GM23338 (cell line): ENCODE measurements at regions not wholly inside any gene's neighbourhood (a gene's known extent, or its start where the extent isn't known, plus 50 kb on each side); places are given as distances from the start of the nearest gene placed in this dataset.

Source experiments
- CREB1 ChIP-seq: fragments of 250-450 bp; sonication (Bioruptor Pico); IDR thresholded peaks from 2 replicates; pipeline ENCODE4 v1.5.0; 2020; ENCODE audit warnings: low read depth, mild to moderate bottlenecking, moderate library complexity
- CTCF ChIP-seq, 2 experiments: fragments of 200-600 bp in 1 of 2; sonication (generic) in 1 of 2; conservative IDR thresholded peaks; 2 replicates each; pipeline versions ENCODE4 v1.5.1 to v1.6.1; 2016 to 2017; ENCODE audit warnings: antibody characterized with exemption in 2 of 2, low read depth in 2 of 2, mild to moderate bottlenecking in 2 of 2, moderate library complexity in 1 of 2
- EZH2phosphoT487 ChIP-seq: fragments of 200-600 bp; sonication (generic); IDR thresholded peaks from one replicate; pipeline ENCODE4 v1.8.1; 2018; ENCODE audit warnings: antibody characterized with exemption; ENCODE audit not compliant: unreplicated experiment
- POLR2AphosphoS5 ChIP-seq: IDR thresholded peaks from 2 replicates; pipeline ENCODE4 v1.6.1; 2016; ENCODE audit warnings: antibody characterized with exemption, low read depth
- TF ChIP-seq, protein P1 (sequence below): IDR thresholded peaks from one replicate; pipeline ENCODE4 v1.6.1; 2018; ENCODE audit warnings: antibody characterized with exemption; ENCODE audit not compliant: unreplicated experiment

- TF ChIP-seq POLR2AphosphoS5 (no peak), CTCF (conservative IDR thresholded peaks at IDR 0.05; ENCODE audit: low read depth in 2 of 2) (no peak), EZH2phosphoT487 (no peak), CREB1 (CRISPR knock-in tag) (no peak)
- TF ChIP-seq, protein P1, sequence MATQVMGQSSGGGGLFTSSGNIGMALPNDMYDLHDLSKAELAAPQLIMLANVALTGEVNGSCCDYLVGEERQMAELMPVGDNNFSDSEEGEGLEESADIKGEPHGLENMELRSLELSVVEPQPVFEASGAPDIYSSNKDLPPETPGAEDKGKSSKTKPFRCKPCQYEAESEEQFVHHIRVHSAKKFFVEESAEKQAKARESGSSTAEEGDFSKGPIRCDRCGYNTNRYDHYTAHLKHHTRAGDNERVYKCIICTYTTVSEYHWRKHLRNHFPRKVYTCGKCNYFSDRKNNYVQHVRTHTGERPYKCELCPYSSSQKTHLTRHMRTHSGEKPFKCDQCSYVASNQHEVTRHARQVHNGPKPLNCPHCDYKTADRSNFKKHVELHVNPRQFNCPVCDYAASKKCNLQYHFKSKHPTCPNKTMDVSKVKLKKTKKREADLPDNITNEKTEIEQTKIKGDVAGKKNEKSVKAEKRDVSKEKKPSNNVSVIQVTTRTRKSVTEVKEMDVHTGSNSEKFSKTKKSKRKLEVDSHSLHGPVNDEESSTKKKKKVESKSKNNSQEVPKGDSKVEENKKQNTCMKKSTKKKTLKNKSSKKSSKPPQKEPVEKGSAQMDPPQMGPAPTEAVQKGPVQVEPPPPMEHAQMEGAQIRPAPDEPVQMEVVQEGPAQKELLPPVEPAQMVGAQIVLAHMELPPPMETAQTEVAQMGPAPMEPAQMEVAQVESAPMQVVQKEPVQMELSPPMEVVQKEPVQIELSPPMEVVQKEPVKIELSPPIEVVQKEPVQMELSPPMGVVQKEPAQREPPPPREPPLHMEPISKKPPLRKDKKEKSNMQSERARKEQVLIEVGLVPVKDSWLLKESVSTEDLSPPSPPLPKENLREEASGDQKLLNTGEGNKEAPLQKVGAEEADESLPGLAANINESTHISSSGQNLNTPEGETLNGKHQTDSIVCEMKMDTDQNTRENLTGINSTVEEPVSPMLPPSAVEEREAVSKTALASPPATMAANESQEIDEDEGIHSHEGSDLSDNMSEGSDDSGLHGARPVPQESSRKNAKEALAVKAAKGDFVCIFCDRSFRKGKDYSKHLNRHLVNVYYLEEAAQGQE, result no peak
These were observed 112.5 kb upstream of the KL start for GRCh38 chr13:32903720-32904119.
